ENCODE measurements at regions not wholly inside any gene's neighbourhood (a gene's known extent, or its start where the extent isn't known, plus 50 kb on each side); places are given as distances from the start of the nearest gene placed in this dataset.
"Not testable (repeated sequence)": the region's sequence is repeated elsewhere in the genome, so short reads cannot be mapped to it uniquely, and the experiment has no call there.

DNA sequence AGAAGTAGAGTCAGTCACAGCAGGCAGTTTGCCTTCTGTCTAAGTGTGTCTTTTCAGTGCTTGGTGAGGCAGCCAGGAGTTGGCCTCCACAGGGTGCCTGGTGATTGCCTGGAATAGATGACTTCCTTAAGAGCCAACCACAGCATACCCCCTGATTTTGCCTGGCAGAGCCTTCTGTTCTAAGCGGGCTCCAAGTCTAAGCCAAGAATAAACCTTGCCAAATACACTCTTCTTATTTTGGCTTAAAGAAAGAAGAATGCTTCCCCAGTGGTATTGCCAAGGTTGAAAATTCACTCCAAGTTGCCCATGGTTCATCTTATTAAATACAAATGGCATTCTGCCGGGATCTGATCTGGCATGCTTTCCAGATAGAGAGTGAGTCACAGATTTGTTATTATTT, 1424.8 kb upstream of the EYS start:
- DNase-seq (ENCODE audit: low read depth) (no peak), FAIRE-seq (no peak)
- H3K27me3 ChIP-seq (ENCODE audit: control insufficient read depth, insufficient read depth, low read length), result no peaks in the 10 kb centered on the region
- TF ChIP-seq, protein P1, sequence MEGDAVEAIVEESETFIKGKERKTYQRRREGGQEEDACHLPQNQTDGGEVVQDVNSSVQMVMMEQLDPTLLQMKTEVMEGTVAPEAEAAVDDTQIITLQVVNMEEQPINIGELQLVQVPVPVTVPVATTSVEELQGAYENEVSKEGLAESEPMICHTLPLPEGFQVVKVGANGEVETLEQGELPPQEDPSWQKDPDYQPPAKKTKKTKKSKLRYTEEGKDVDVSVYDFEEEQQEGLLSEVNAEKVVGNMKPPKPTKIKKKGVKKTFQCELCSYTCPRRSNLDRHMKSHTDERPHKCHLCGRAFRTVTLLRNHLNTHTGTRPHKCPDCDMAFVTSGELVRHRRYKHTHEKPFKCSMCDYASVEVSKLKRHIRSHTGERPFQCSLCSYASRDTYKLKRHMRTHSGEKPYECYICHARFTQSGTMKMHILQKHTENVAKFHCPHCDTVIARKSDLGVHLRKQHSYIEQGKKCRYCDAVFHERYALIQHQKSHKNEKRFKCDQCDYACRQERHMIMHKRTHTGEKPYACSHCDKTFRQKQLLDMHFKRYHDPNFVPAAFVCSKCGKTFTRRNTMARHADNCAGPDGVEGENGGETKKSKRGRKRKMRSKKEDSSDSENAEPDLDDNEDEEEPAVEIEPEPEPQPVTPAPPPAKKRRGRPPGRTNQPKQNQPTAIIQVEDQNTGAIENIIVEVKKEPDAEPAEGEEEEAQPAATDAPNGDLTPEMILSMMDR (IDR thresholded peaks at IDR 0.05; ENCODE audit: insufficient read depth, low read length, severe bottlenecking), result no peak
- H3K4me3 ChIP-seq (ENCODE audit: low read depth, low read length), result no peak overlapping the region
- no peaks in the 10 kb centered on the region for H3K36me3 ChIP-seq (ENCODE audit: control insufficient read depth, insufficient read depth, low read length)

DNA sequence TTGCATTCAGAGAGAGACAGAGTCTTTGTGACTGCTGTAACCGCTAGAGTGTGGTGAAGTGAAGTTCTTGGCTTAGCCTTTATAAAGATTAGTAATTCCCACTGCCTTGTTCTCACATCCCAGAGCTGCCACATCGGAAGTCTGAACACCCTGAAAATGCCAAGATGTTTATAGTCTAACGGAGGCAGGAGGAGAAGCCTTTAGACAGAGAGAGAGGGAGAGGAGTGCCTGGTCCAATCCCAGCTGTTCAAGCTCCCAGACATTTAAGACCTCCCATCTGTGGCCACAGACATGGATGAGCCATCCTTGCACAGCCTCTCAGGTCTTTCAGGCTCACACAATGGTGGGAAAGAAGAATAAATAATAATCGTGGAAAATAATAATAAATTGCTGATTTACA, 1422.8 kb upstream of the EYS start:
- Histone ChIP-seq H3K36me3 (ENCODE audit: control insufficient read depth, insufficient read depth, low read length) (no peaks in the 10 kb centered on the region), H3K4me3 (ENCODE audit: low read depth, low read length) (no peak overlapping the region), H3K27me3 (ENCODE audit: control insufficient read depth, insufficient read depth, low read length) (no peaks in the 10 kb centered on the region)
- DNase-seq (ENCODE audit: low read depth) (no peak), FAIRE-seq (no peak)
- TF ChIP-seq, protein P1 (IDR thresholded peaks at IDR 0.05; ENCODE audit: insufficient read depth, low read length, severe bottlenecking), result no peak

DNA sequence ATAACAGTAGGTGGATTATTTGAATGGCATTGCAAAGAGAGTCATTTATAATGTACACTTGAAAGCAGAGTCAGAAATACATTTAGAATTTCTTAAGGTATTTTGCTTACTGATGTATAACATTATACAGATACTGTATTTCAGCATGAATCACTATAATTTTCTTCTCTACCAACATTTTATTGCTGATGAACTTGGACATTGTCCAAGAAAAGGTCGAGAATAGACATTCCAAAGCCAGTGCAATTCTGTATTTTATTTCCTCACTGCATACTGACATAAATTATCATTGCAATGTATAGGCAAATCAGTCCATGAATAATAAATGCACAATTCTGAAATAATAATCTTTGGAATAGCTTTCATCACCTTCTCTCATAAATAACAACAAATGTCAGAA, 1420.0 kb upstream of the EYS start:
- Histone ChIP-seq H3K36me3 (ENCODE audit: control insufficient read depth, insufficient read depth, low read length) (no peaks in the 10 kb centered on the region), H3K27me3 (ENCODE audit: control insufficient read depth, insufficient read depth, low read length) (no peaks in the 10 kb centered on the region), H3K4me3 (ENCODE audit: low read depth, low read length) (no peak overlapping the region)
- TF ChIP-seq, protein P1 (IDR thresholded peaks at IDR 0.05; ENCODE audit: insufficient read depth, low read length, severe bottlenecking), result no peak
- DNase-seq (ENCODE audit: low read depth) (no peak), FAIRE-seq (no peak)

DNA sequence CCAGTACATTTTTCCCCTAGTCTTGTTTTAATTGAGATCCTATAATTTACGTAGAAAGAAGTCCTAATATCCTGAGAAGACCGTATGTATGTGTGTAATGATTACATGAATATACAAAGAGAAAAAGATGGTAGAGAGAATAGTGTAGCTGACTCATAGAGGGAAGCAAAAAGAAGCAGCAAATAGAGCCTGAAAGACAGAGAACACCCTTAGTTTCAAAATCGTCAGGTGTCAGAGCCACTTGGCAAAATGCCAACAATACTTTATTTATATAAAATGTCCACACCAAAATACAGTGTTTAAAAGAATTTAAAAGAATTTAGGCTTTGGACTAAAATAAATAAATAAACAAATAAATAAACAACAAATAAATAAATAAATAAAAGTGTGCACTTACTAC, 1414.1 kb upstream of the EYS start:
- no peaks in the 10 kb centered on the region for H3K36me3 ChIP-seq (ENCODE audit: control insufficient read depth, insufficient read depth, low read length)
- FAIRE-seq, result no peak

DNA sequence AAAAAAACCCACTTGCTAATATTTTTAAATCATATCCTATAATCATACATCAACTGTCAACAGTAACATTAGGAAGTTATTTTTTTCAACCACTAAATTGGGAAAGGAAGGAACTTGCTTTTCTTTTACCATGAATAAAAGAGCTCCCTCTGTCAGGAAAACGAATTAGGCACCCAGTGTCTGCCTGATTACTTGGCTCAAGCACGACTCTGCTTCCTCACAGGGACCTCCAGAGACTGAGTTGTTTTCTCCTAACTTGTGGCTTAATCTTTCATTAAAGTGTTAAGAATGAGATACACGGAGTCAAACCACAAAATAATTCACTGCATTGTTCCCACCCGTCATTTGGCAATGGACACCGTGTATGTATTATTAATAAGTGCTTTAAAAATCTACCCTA, 1405.1 kb upstream of the EYS start:
- H3K27me3 ChIP-seq (ENCODE audit: control insufficient read depth, insufficient read depth, low read length), result no peaks in the 10 kb centered on the region

More for the DNA sequence above, 1414.1 kb upstream of the EYS start:
- TF ChIP-seq, protein P1 (IDR thresholded peaks at IDR 0.05; ENCODE audit: insufficient read depth, low read length, severe bottlenecking), result no peak
- Histone ChIP-seq H3K4me3 (ENCODE audit: low read depth, low read length) (no peak overlapping the region), H3K27me3 (ENCODE audit: control insufficient read depth, insufficient read depth, low read length) (no peaks in the 10 kb centered on the region)
- no peak for DNase-seq (ENCODE audit: low read depth)

DNA sequence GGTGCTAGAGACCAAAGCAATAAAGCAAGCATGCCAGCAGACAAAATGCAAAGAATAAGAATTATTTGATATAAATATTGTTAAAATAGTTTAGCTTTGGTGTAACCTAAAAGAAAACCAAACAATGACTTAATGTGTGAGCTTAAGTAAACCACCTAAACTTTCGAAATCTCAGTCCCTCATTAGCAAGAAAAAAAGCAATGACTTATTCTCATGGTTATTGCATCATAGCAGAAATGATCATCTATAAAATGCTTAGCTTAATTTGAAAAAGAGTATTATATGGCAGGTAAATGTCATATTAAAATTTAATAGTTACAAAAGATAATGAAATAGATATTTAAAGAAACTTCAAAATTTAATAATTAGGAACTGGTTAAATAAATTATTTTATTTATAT, 1395.7 kb upstream of the EYS start:
- no peak for FAIRE-seq

More for the DNA sequence above, 1405.1 kb upstream of the EYS start:
- TF ChIP-seq, protein P1 (IDR thresholded peaks at IDR 0.05; ENCODE audit: insufficient read depth, low read length, severe bottlenecking), result no peak
- FAIRE-seq, result no peak
- H3K36me3 ChIP-seq (ENCODE audit: control insufficient read depth, insufficient read depth, low read length), result no peaks in the 10 kb centered on the region
- DNase-seq (ENCODE audit: low read depth), result no peak
- H3K4me3 ChIP-seq (ENCODE audit: low read depth, low read length), result no peak overlapping the region

DNA sequence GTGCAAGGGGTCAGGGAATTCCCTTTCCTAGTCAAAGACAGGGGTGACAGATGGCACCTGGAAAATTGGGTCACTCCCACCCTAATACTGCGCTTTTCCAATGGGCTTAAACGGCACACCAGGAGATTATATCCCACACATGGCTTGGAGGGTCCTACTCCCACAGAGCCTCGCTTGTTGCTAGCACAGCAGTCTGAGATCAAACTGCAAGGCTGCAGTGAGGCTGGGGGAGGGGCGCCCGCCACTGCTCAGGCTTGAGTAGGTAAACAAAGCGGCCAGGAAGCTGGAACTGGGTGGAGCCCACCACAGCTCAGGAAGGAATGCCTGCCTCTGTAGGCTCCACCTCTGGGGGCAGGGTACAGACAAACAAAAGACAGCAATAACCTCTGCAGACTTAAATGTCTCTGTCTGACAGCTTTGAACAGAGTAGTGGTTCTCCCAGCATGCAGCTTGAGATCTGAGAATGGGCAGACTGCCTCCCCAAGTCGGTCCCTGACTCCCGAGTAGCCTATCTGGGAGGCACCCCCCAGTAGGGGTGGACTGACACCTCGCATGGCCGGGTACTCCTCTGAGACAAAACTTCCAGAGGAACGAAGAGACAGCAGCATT, 1388.7 kb upstream of the EYS start:
- FAIRE-seq, result not testable (repeated sequence)

More for the DNA sequence above, 1395.7 kb upstream of the EYS start:
- peak; percentile 6 for DNase-seq (ENCODE audit: low read depth)
- Histone ChIP-seq H3K27me3 (ENCODE audit: control insufficient read depth, insufficient read depth, low read length) (no peaks in the 10 kb centered on the region), H3K4me3 (ENCODE audit: low read depth, low read length) (no peak overlapping the region), H3K36me3 (ENCODE audit: control insufficient read depth, insufficient read depth, low read length) (no peaks in the 10 kb centered on the region)
- TF ChIP-seq, protein P1 (IDR thresholded peaks at IDR 0.05; ENCODE audit: insufficient read depth, low read length, severe bottlenecking), result no peak

More for the DNA sequence above, 1388.7 kb upstream of the EYS start:
- not testable (repeated sequence) for H3K27me3 ChIP-seq (ENCODE audit: control insufficient read depth, insufficient read depth, low read length); H3K4me3 ChIP-seq (ENCODE audit: low read depth, low read length); DNase-seq (ENCODE audit: low read depth); H3K36me3 ChIP-seq (ENCODE audit: control insufficient read depth, insufficient read depth, low read length)

All from bronchial epithelial cell (primary cell).